Mesendoderm (in vitro differentiated cells): ENCODE measurements at regions not wholly inside any gene's neighbourhood (a gene's known extent, or its start where the extent isn't known, plus 50 kb on each side); places are given as distances from the start of the nearest gene placed in this dataset.

Experiments
- DNase-seq: peaks from one replicate; pipeline ENCODE4 v3.0.0; 2013
- H2AK5ac ChIP-seq: 2 replicates; pipeline ENCODE4 v1.6.1; 2013; ENCODE audit warnings: low read length, inconsistent platforms
- H2BK120ac ChIP-seq: 2 replicates; pipeline ENCODE4 v1.6.1; 2013; ENCODE audit warnings: low read depth, mild to moderate bottlenecking, low read length, moderate library complexity, mixed read lengths
- H2BK15ac ChIP-seq: replicated peaks from 2 replicates; pipeline ENCODE4 v1.6.1; 2013; ENCODE audit warnings: low read depth, mild to moderate bottlenecking, moderate library complexity
- H2BK5ac ChIP-seq: 2 replicates; pipeline ENCODE4 v1.6.1; 2013; ENCODE audit warnings: low read length, inconsistent platforms
- H3K18ac ChIP-seq: 2 replicates; pipeline ENCODE4 v1.6.1; 2013; ENCODE audit warnings: mild to moderate bottlenecking, low read length, mixed read lengths
- H3K23ac ChIP-seq: one replicate; pipeline ENCODE4 v1.6.1; 2013; ENCODE audit warnings: low read length
- H3K27ac ChIP-seq: 2 replicates; pipeline ENCODE4 v1.5.1; 2013; ENCODE audit warnings: low read depth, mild to moderate bottlenecking, inconsistent platforms, low read length, moderate library complexity
- H3K27me3 ChIP-seq: 2 replicates; pipeline ENCODE4 v1.6.1; 2013; ENCODE audit warnings: low read length, control low read depth, mild to moderate bottlenecking, inconsistent platforms; ENCODE audit not compliant: insufficient read depth, poor library complexity
- H3K36me3 ChIP-seq: 2 replicates; pipeline ENCODE4 v1.6.1; 2013; ENCODE audit warnings: low read length, inconsistent platforms; ENCODE audit not compliant: control insufficient read depth, insufficient read depth
- H3K4ac ChIP-seq: one replicate; pipeline ENCODE4 v1.6.1; 2013; ENCODE audit warnings: low read depth, mild to moderate bottlenecking, low read length, moderate library complexity
- H3K4me1 ChIP-seq: 2 replicates; pipeline ENCODE4 v1.6.1; 2013; ENCODE audit warnings: low read depth, low read length, inconsistent platforms; ENCODE audit not compliant: control insufficient read depth
- H3K4me2 ChIP-seq: 2 replicates; pipeline ENCODE4 v1.6.1; 2013; ENCODE audit warnings: low read length
- H3K4me3 ChIP-seq: 2 replicates; pipeline ENCODE4 v1.5.1; 2013; ENCODE audit warnings: mild to moderate bottlenecking, low read length
- H3K56ac ChIP-seq: one replicate; pipeline ENCODE4 v1.6.1; 2013; ENCODE audit warnings: low read length
- H3K79me1 ChIP-seq: 2 replicates; pipeline ENCODE4 v1.6.1; 2013; ENCODE audit warnings: low read length, inconsistent platforms
- H3K79me2 ChIP-seq: 2 replicates; pipeline ENCODE4 v1.6.1; 2013; ENCODE audit warnings: mild to moderate bottlenecking, low read length; ENCODE audit not compliant: control insufficient read depth, insufficient read depth
- H3K9ac ChIP-seq: 2 replicates; pipeline ENCODE4 v1.6.1; 2013; ENCODE audit warnings: low read length, inconsistent platforms
- H4K5ac ChIP-seq: one replicate; pipeline ENCODE4 v1.6.1; 2013; ENCODE audit warnings: low read length
- H4K8ac ChIP-seq: one replicate; pipeline ENCODE4 v1.6.1; 2013; ENCODE audit warnings: low read depth, mild to moderate bottlenecking, control low read depth, low read length, moderate library complexity
- WGBS: extraction: QIAGEN DNeasy Blood & Tissue Kit; methylation state at CpG from one replicate; pipeline ENCODE4 v1.1.7; 2013; ENCODE audit warnings: low lambda C conversion rate, missing lambda C conversion rate; ENCODE audit not compliant: insufficient coverage; ENCODE audit errors: extremely low coverage; 5-methylcytosine and 5-hydroxymethylcytosine counted together

DNA sequence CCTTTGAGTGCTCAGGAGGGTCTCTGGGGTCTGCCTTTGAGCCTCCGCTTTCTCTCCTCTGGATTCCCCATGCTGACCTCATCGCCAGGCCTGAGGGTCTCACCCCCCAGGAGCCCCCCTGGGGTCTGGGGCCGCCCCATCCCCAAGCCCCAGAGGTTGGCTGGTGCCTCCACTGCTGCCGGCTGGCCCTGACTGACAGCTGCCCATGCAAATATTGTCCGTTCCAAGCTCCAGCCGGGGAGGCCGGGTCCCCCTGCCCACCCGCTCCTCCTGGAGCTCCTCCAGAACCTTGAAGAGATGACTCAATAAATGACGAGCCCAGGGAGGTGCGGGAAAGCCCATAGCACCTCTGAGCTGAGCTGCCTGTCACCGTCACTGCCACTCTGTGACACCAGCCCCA is 173.8 kb downstream of the RBFOX3 start:
- no peak overlapping the region for H3K4me3 ChIP-seq
- no peak overlapping the region for H3K18ac ChIP-seq
- H3K79me2 ChIP-seq: no peaks in the 10 kb centered on the region
- WGBS: no CpG with 5 or more reads among the region's 11 CpGs
- no peak overlapping the region for H3K23ac ChIP-seq
- H3K4ac ChIP-seq: no peak overlapping the region
- no peak overlapping the region for H4K5ac ChIP-seq
- no peaks in the 10 kb centered on the region for H3K79me1 ChIP-seq
- H2BK5ac ChIP-seq: no peak overlapping the region
- H3K36me3 ChIP-seq: no peaks in the 10 kb centered on the region
- no peak overlapping the region for H3K56ac ChIP-seq
- no peak overlapping the region for H3K27ac ChIP-seq
- H2BK15ac ChIP-seq: no peak overlapping the region
- H3K4me1 ChIP-seq: no peaks in the 10 kb centered on the region
- no peak overlapping the region for H2BK120ac ChIP-seq
- no peak overlapping the region for H3K4me2 ChIP-seq
- no peak for DNase-seq
- H4K8ac ChIP-seq: no peak overlapping the region
- no peaks in the 10 kb centered on the region for H3K27me3 ChIP-seq
- H2AK5ac ChIP-seq: no peak overlapping the region
- no peak overlapping the region for H3K9ac ChIP-seq

DNA sequence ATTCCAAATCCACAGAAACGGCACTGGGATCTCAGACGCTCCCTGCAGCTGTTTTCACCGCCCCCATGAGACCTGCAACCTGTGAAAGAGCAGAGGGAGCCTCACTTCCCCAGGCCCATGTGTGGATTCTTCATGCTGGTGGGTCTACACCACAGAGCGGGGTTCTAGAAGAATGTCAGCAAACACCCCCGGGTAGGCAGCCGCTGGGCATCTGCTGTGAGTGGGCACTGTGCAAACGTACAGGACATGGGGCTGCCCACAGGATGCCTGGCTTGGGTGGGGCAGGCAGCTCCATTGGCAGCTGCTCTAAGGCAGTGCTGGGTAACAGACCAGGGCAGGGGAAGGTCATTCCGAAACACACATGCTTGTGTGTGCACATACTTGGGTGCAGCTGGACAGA is 174.9 kb downstream of the RBFOX3 start:
- no peak overlapping the region for H3K18ac ChIP-seq
- H3K36me3 ChIP-seq: no peaks in the 10 kb centered on the region
- H3K4me2 ChIP-seq: no peak overlapping the region
- H3K27me3 ChIP-seq: no peaks in the 10 kb centered on the region
- no peak for DNase-seq
- H2BK15ac ChIP-seq: no peak overlapping the region
- H3K9ac ChIP-seq: no peak overlapping the region
- H2BK5ac ChIP-seq: no peak overlapping the region
- no peak overlapping the region for H3K23ac ChIP-seq
- no peaks in the 10 kb centered on the region for H3K79me2 ChIP-seq
- H2AK5ac ChIP-seq: no peak overlapping the region
- H3K79me1 ChIP-seq: no peaks in the 10 kb centered on the region
- WGBS: no CpG with 5 or more reads among the region's 8 CpGs
- H3K56ac ChIP-seq: no peak overlapping the region
- H2BK120ac ChIP-seq: no peak overlapping the region
- H3K4me1 ChIP-seq: no peaks in the 10 kb centered on the region
- no peak overlapping the region for H4K5ac ChIP-seq
- no peak overlapping the region for H3K4me3 ChIP-seq
- H4K8ac ChIP-seq: no peak overlapping the region
- no peak overlapping the region for H3K27ac ChIP-seq
- no peak overlapping the region for H3K4ac ChIP-seq

DNA sequence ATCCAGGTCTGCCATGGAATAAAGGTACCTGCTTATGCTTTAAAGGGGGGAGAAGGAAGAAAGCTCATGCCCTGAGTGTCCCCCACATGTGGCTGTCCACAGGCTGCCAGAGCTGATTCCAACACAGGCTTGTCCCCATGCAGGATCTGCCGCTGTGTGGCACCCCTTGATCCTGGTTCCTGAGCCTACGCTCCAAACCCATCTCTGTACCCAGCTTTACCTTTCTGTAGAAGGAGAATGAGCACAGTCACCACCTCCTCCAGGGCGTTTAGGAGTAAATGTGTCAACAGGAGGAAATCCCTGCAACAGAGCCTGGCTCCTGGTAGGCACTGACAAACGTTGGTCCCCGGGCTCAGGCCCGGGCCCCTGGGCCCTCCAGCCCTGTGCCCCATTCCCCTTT is 175.6 kb downstream of the RBFOX3 start:
- no peak overlapping the region for H3K4me2 ChIP-seq
- WGBS: no CpG with 5 or more reads among the region's 6 CpGs
- H3K23ac ChIP-seq: no peak overlapping the region
- no peak overlapping the region for H3K4ac ChIP-seq
- H4K5ac ChIP-seq: no peak overlapping the region
- no peaks in the 10 kb centered on the region for H3K4me1 ChIP-seq
- H3K18ac ChIP-seq: no peak overlapping the region
- H3K27ac ChIP-seq: no peak overlapping the region
- no peaks in the 10 kb centered on the region for H3K36me3 ChIP-seq
- no peaks in the 10 kb centered on the region for H3K79me1 ChIP-seq
- no peak for DNase-seq
- H3K9ac ChIP-seq: no peak overlapping the region
- no peaks in the 10 kb centered on the region for H3K79me2 ChIP-seq
- no peak overlapping the region for H3K56ac ChIP-seq
- H2BK5ac ChIP-seq: no peak overlapping the region
- H2BK15ac ChIP-seq: no peak overlapping the region
- no peak overlapping the region for H4K8ac ChIP-seq
- no peak overlapping the region for H2BK120ac ChIP-seq
- no peak overlapping the region for H3K4me3 ChIP-seq
- H2AK5ac ChIP-seq: no peak overlapping the region
- no peaks in the 10 kb centered on the region for H3K27me3 ChIP-seq

DNA sequence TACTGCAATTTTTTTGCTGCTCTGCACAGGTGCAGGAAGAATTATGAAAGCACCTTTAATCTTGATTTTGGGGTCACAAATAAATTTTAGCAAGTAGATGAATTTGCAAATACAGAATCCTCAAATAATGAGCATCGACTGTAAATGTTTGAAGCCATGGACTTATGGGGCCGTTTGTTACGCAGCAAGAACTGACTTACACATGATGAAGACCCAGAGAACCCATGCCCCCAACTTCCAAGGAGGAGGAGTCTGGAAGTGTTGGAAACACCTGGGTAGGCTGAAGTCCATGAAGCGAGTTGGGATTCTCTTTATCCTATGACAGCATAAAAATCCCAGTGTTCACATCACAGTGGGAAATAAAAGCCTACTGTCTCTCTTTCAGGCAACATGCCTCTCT is 176.6 kb downstream of the RBFOX3 start:
- no peak overlapping the region for H3K18ac ChIP-seq
- no CpG with 5 or more reads among the region's 4 CpGs for WGBS

DNA sequence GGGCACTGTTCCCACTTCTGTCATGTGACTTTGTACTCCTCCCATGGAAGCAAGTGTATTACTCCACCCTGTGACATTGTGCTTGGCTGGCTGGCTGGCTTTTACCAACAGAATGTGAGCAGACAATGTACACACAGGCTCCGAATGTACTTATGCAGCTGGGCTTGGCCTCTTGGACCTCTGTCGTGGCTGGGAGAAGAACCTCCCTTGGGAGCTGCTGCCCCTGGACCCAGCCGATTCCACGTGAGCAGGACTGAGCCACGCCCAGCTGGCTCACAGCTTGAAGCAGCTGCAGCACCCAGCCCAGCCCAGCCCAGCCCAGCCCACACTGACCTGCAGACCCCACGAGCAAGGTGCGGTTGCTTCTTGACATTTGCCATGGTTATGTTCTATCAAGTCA is 177.5 kb downstream of the RBFOX3 start:
- Histone ChIP-seq H3K79me2 (no peaks in the 10 kb centered on the region), H3K79me1 (no peaks in the 10 kb centered on the region), H2BK5ac (no peak overlapping the region), H3K4ac (no peak overlapping the region), H3K56ac (no peak overlapping the region), H3K4me2 (no peak overlapping the region), H3K27me3 (no peaks in the 10 kb centered on the region), H3K9ac (no peak overlapping the region), H4K8ac (no peak overlapping the region), H3K4me3 (no peak overlapping the region), H4K5ac (no peak overlapping the region), H2BK120ac (no peak overlapping the region), H3K23ac (no peak overlapping the region), H3K4me1 (no peaks in the 10 kb centered on the region), H2AK5ac (no peak overlapping the region), H3K36me3 (no peaks in the 10 kb centered on the region), H3K18ac (no peak overlapping the region), H3K27ac (no peak overlapping the region), H2BK15ac (no peak overlapping the region)
- no CpG with 5 or more reads among the region's 7 CpGs for WGBS
- DNase-seq: no peak

More for the DNA sequence above, 176.6 kb downstream of the RBFOX3 start:
- H2BK5ac ChIP-seq: no peak overlapping the region
- no peak for DNase-seq
- H3K23ac ChIP-seq: no peak overlapping the region
- H3K9ac ChIP-seq: no peak overlapping the region
- H3K27ac ChIP-seq: no peak overlapping the region
- no peak overlapping the region for H2BK120ac ChIP-seq
- H3K4me1 ChIP-seq: no peaks in the 10 kb centered on the region
- no peak overlapping the region for H3K56ac ChIP-seq
- H3K4me2 ChIP-seq: no peak overlapping the region
- no peak overlapping the region for H3K4me3 ChIP-seq
- H2BK15ac ChIP-seq: no peak overlapping the region
- H4K8ac ChIP-seq: no peak overlapping the region
- H3K4ac ChIP-seq: no peak overlapping the region
- H3K79me1 ChIP-seq: no peaks in the 10 kb centered on the region
- H2AK5ac ChIP-seq: no peak overlapping the region
- no peaks in the 10 kb centered on the region for H3K79me2 ChIP-seq
- no peaks in the 10 kb centered on the region for H3K27me3 ChIP-seq
- no peak overlapping the region for H4K5ac ChIP-seq
- no peaks in the 10 kb centered on the region for H3K36me3 ChIP-seq

DNA sequence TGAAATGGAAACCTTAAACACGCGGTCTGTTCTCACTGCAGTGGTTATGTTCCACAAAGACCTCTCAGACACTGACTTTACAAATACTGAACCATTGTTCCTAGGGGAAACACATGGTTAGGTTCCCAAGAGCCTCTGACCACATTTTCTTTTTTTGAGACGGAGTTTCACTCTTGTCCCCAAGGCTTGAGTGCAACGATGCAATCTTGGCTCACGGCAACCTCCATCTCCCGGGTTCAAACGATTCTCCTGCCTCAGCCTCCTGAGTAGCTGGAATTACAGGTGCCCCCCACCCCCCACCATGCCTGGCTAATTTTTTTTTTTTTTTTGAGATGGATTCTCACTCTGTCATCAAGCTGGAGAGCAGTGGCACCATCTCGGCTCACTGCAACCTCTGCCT is 179.7 kb downstream of the RBFOX3 start:
- WGBS: no CpG with 5 or more reads among the region's 8 CpGs
- no peak overlapping the region for H2BK5ac ChIP-seq
- no peak overlapping the region for H4K5ac ChIP-seq
- H3K4ac ChIP-seq: no peak overlapping the region
- no peaks in the 10 kb centered on the region for H3K27me3 ChIP-seq
- no peaks in the 10 kb centered on the region for H3K79me2 ChIP-seq
- H3K36me3 ChIP-seq: no peaks in the 10 kb centered on the region
- no peak overlapping the region for H2AK5ac ChIP-seq
- DNase-seq: no peak
- no peak overlapping the region for H3K9ac ChIP-seq
- H3K18ac ChIP-seq: no peak overlapping the region
- H3K56ac ChIP-seq: no peak overlapping the region
- no peak overlapping the region for H2BK120ac ChIP-seq
- H3K79me1 ChIP-seq: no peaks in the 10 kb centered on the region
- H3K4me1 ChIP-seq: no peaks in the 10 kb centered on the region
- H3K4me3 ChIP-seq: no peak overlapping the region
- no peak overlapping the region for H3K4me2 ChIP-seq
- H4K8ac ChIP-seq: no peak overlapping the region
- H2BK15ac ChIP-seq: no peak overlapping the region
- no peak overlapping the region for H3K23ac ChIP-seq
- H3K27ac ChIP-seq: no peak overlapping the region
